ENCODE measurements at regions not wholly inside any gene's neighbourhood (a gene's known extent, or its start where the extent isn't known, plus 50 kb on each side); places are given as distances from the start of the nearest gene placed in this dataset.
"Not testable (repeated sequence)": the region's sequence is repeated elsewhere in the genome, so short reads cannot be mapped to it uniquely, and the experiment has no call there.

DNA sequence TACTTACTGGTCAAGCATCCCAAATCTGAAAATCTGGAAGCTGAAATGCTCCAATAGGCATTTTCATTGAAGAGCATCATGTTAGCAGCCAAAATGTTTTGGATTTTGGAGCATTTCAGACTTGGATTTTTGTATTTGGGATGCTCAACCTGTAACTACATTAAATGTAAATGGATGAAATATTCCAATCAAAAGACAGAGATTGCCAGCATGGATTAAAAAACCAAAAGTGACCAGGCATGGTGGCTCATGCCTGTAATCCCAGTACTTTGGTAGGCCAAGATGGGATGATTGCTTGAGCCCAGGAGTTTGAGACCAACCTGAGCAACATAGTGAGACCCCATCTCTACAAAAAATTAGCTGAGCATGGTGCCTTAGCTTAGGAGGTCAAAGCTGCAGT is 110.3 kb downstream of the URB2 start:
- H3K4me1 ChIP-seq: no peaks in the 10 kb centered on the region
- H3K9me3 ChIP-seq: peaks cover 9% of the 10 kb centered on the region
- intact Hi-C loops (cut with DNase I): no loop called here
- H3K36me3 ChIP-seq (ENCODE audit: insufficient read depth in 1 of 2, low read depth in 1 of 2): no peaks in the 10 kb centered on the region
- no peak for ATAC-seq
- no peaks in the 10 kb centered on the region for H3K27me3 ChIP-seq (ENCODE audit: insufficient read depth in 3 of 3, low read length in 2 of 3)
- TF ChIP-seq, protein P1, sequence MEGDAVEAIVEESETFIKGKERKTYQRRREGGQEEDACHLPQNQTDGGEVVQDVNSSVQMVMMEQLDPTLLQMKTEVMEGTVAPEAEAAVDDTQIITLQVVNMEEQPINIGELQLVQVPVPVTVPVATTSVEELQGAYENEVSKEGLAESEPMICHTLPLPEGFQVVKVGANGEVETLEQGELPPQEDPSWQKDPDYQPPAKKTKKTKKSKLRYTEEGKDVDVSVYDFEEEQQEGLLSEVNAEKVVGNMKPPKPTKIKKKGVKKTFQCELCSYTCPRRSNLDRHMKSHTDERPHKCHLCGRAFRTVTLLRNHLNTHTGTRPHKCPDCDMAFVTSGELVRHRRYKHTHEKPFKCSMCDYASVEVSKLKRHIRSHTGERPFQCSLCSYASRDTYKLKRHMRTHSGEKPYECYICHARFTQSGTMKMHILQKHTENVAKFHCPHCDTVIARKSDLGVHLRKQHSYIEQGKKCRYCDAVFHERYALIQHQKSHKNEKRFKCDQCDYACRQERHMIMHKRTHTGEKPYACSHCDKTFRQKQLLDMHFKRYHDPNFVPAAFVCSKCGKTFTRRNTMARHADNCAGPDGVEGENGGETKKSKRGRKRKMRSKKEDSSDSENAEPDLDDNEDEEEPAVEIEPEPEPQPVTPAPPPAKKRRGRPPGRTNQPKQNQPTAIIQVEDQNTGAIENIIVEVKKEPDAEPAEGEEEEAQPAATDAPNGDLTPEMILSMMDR (IDR thresholded peaks at IDR 0.05): no peak
- no peak for DNase-seq
- no peak overlapping the region for H3K4me3 ChIP-seq
- H3K27ac ChIP-seq: no peak overlapping the region

- intact Hi-C loops (cut with DNase I); H3K4me1 ChIP-seq; H3K27ac ChIP-seq; DNase-seq; H3K4me3 ChIP-seq; H3K36me3 ChIP-seq (ENCODE audit: insufficient read depth in 1 of 2, low read depth in 1 of 2); ATAC-seq; H3K27me3 ChIP-seq (ENCODE audit: insufficient read depth in 3 of 3, low read length in 2 of 3): not testable (repeated sequence)
- 78 to 87% (median 84%) methylated on average over 1 of the region's 1 CpG for WGBS, 3 donors
- H3K9me3 ChIP-seq: peaks cover 16% of the 10 kb centered on the region
Measured at GRCh38 chr1:229742614-229743013, 116.6 kb downstream of the URB2 start.

GRCh38 chr1:229749992-229750391 is 123.9 kb downstream of the URB2 start:
- Histone ChIP-seq H3K36me3 (ENCODE audit: insufficient read depth in 1 of 2, low read depth in 1 of 2) (no peaks in the 10 kb centered on the region), H3K4me3 (no peak overlapping the region), H3K9me3 (no peaks in the 10 kb centered on the region), H3K27ac (no peak overlapping the region), H3K27me3 (ENCODE audit: insufficient read depth in 3 of 3, low read length in 2 of 3) (no peaks in the 10 kb centered on the region), H3K4me1 (no peaks in the 10 kb centered on the region)
- ATAC-seq: no peak
- TF ChIP-seq, protein P1 (IDR thresholded peaks at IDR 0.05): no peak
- DNase-seq: no peak
- WGBS, 3 donors: 79 to 88% (median 82%) methylated on average over 4 of the region's 4 CpGs
- intact Hi-C loops (cut with DNase I): no loop called here

DNA sequence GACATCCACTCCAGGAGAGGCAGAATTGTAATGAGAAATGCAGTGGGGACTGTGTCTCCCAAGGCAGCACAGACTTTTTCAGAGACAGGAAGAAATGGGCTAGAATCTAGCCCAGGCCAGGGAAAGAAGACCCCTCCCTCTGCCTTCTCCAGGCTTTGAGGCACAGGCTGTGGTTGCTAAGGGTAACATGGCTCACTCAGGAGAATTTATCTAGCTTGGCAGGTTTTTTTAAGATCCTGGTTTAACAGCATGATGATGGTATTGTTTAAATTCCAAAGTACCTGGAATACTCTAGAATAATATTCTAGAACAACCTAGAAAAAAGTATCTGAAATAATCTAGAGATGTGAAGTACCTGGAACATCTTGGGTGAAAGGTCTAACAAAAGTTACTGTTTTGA is 125.6 kb downstream of the URB2 start:
- Histone ChIP-seq H3K36me3 (ENCODE audit: insufficient read depth in 1 of 2, low read depth in 1 of 2) (no peaks in the 10 kb centered on the region), H3K27ac (no peak overlapping the region), H3K9me3 (no peaks in the 10 kb centered on the region), H3K4me3 (no peak overlapping the region), H3K27me3 (ENCODE audit: insufficient read depth in 3 of 3, low read length in 2 of 3) (no peaks in the 10 kb centered on the region), H3K4me1 (no peaks in the 10 kb centered on the region)
- ATAC-seq (no peak), DNase-seq (no peak)
- TF ChIP-seq, protein P1 (IDR thresholded peaks at IDR 0.05): no peak
- intact Hi-C loops (cut with DNase I): no loop called here

DNA sequence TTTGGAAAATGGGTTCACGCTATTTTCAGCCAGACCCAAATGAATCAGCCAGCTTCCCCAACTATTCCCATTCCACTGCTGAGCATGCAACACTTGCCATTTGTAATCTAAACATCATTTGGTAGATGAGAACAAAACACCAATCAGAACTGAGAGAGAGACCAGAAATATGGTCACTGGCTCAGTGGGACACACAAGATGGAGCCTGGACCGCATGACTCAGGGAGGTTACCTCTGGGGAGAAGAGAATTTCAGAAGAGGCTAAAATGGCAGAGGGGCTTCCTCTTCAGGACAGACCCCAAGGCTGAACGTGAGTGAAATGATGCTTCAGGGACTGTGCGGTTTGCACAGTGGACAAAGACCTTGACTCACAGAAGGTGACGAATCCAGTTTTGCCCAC is 126.6 kb downstream of the URB2 start:
- Histone ChIP-seq H3K36me3 (ENCODE audit: insufficient read depth in 1 of 2, low read depth in 1 of 2) (no peaks in the 10 kb centered on the region), H3K27ac (no peak overlapping the region), H3K27me3 (ENCODE audit: insufficient read depth in 3 of 3, low read length in 2 of 3) (no peaks in the 10 kb centered on the region), H3K9me3 (no peaks in the 10 kb centered on the region), H3K4me3 (no peak overlapping the region), H3K4me1 (no peaks in the 10 kb centered on the region)
- 94 to 97% (median 95%) methylated on average over 5 of the region's 5 CpGs for WGBS, 3 donors
- TF ChIP-seq, protein P1 (IDR thresholded peaks at IDR 0.05): no peak
- intact Hi-C loops (cut with DNase I): no loop called here
- DNase-seq (no peak), ATAC-seq (no peak)
